GM19035 (cell line): ENCODE measurements at regions not wholly inside any gene's neighbourhood (a gene's known extent, or its start where the extent isn't known, plus 50 kb on each side); places are given as distances from the start of the nearest gene placed in this dataset.
A peak's percentile ranks its signal among the peaks of the same experiment; 100 is the strongest.

Source experiments
- ATAC-seq: cut with Tn5 transposase; IDR thresholded peaks from one replicate; pipeline ENCODE4 v1.9.1; 2021; ENCODE audit not compliant: unreplicated experiment

DNA sequence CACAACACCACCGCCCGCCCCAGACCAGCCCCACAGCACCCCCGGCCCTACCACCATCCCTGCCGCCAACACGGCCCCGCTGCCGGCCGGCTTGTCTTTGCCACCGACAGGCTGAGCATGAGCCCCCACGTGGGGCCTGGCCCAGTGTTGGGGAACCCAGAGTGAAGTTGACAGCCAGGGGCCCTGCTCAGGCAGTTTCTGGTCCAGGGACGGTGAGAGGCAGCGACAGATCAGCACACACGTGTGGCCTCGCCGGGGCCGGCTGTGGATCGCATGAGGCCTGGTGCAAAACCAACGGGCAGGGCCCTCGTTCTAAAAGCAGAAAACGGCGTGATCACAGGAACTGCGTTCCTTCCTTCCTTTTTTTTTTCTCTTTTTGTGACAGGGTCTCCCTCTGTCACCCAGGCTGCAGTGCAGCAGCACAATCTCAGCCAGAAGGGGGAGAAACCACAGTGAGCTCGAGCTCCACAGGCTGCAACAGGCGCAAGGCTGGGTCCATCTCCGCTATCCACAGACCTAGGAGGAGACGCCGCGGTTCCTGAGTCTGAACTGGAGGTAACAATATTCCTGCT, 50.5 kb upstream of the FBRSL1 start:
- ATAC-seq = no peak

DNA sequence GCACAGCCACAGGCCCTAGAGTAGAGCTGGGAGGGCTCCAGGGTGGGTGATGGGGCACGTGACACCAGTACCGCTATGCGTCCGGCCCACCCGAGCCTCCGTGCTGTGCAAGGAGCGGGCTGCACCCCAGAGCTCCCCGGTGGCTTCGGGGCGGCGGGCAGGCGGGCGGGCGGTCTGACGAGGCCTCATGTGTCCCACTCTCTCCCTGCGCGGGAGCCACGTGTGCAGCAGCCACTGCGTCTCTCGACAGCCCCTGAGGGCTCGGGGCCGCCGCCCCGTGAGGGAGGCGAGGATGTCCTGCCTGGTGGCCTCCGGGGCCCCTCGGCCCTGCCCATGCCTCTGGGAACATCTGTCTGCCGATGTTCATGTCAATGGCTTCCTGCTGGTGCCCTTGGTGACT, 51.2 kb upstream of the FBRSL1 start:
- no peak for ATAC-seq

DNA sequence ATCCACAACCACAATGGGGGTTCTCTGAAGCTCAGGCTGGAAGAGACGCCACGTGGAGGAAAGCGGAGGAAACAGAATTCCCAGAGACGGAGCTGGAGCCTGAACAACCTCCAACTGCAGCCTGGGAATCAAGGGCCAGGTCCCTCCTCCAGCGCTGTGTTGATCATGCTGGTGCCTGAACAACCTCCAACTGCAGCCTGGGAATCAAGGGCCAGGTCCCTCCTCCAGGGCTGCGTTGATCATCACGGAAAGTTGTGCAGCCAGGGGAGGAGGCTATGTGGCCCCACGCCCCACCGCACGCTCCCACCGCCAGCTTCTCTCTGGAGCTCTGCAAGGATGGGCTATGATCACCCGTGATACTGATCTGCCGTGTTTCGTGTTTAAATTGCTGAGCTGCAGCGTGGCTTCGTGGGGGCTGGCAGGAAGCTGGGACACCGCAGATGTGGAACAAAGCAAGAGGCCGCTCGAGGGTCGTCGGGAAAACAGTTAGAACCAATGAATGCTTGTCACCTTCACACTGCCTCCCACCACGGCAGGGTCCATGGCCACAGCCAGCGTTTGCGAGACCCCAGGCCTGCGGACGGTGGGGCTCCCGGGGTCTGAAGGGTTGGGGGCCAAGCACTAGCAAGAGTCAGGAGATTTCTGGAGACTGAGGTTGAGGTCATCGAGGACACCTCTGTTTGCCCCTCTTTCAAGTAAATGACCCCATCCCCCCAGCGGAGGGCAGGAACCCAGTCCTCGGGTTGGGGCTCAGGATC, 51.8 kb upstream of the FBRSL1 start:
- ATAC-seq = no peak

DNA sequence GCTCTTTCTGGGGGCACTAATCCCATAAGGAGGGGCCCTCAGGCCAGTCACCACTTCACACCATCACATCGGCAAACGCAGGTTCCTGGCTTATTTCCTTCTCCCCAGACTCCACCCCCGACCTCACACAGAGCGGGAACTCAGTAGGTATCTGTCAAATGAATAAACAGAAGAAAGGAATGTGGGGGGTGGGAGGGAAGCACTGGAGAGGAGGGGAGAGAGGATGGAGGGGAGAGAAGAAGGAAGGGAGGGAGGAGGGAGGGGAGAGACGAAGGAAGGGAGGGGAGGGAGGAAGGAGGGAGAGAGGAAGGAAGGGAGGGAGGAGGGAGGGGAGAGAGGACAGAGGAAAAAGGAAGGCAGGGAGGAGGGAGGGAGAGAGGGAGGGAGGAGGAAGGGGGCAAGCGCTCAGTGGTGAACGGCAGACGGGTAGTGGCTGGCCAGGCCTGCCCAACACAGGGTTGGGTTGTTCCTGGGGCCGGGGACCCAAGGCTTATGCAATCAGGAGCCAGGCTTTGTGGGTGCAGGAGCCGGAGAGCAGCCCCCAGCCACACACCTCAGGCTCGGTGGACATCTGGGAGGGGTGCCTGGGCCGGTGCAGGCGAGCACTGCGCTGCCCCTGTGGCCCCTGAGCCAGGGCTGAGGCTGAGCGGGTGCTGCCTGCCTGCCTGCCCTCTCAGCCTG, 52.6 kb upstream of the FBRSL1 start:
- ATAC-seq = no peak

DNA sequence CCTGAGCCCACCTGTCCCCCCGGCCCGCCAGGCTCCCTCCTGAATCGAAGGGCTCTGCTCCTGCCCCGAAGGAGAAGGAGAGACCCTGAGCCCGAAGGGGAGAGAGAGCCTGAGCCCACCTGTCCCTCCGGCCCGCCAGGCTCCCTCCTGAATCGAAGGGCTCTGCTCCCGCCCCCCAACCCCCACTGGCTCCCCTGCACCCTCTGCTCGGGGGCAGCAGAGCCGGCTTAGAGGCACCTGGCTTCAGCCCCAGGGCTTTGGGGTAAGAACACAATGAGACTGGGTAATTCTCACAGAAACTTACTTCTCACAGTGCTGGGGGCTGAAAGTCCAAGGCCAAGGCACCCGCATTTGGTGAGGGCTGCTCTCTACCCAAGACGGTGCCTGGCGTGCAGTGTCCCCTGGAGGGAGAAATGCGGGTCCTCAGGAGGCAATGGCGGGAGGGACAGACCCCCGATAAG, 53.1 kb upstream of the FBRSL1 start:
- no peak for ATAC-seq

DNA sequence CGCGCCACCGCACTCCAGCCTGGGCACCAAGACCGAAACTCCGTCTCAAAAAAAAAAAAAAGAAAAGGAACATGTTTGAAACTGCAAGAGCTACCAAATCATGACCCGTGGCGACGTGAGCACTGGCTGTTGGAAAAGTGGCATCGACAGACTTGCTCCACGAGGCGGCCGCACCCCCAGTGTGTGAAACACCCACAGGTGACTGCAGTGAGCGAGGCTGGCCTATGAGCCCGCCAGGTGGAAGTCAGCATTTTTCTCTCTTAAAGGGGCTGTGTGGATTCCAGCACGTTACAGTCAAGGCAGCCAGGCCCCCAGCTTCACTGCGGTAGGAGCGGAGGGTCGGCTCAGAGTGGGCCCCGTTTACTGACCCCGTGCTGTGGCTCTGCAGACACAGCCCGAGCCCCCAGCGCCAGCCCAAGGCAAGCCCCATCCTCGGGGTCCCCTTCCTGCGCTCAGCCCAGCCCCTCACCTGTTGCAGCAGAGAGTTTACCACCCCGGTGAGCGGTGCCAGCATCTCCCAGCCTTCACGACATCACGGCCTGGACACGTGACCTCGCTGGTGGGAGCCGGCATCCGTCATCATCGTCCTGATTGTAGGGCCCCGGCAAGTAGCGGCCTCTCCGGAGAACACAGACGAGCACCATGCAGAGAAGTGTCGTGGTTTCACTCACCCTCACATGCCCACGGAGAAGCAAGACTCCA, 54.3 kb upstream of the FBRSL1 start:
- ATAC-seq = no peak

DNA sequence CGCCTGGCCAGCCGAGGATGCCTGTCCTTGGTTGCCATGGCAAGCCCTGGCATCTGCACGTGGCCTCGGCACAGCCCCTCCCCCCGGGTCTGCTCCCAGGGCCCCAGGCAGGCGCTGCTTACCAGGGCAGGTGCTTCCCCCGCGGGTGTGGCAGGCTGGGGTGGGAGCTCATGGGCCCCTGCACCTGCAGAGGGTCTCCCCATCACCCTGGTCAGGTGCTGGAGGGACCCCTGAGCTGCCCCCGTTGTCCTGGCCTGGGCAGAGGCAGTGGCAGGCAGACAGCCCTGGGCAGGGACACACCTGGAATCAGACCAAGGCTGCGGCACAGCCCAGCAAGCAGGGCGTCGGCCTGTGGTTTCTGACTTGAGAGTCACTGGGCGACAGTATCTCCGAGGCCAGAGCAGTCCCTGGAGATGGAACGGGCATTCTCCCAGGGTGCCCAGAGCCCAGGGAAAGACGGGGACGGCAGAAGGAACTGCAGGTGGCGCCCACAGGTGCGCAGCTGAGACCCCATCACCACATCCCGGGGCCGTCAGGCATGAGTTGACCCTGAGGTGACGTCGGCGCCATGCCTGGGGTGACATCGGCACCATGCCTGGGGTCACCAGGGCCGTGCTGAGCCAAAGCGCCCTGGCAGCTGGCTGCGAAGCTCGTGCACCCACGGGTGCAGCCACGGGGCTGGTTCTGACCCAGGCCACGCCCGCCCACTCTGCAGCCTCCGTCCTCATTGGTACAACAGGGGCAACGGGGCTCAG, 56.1 kb upstream of the FBRSL1 start:
- no peak for ATAC-seq

DNA sequence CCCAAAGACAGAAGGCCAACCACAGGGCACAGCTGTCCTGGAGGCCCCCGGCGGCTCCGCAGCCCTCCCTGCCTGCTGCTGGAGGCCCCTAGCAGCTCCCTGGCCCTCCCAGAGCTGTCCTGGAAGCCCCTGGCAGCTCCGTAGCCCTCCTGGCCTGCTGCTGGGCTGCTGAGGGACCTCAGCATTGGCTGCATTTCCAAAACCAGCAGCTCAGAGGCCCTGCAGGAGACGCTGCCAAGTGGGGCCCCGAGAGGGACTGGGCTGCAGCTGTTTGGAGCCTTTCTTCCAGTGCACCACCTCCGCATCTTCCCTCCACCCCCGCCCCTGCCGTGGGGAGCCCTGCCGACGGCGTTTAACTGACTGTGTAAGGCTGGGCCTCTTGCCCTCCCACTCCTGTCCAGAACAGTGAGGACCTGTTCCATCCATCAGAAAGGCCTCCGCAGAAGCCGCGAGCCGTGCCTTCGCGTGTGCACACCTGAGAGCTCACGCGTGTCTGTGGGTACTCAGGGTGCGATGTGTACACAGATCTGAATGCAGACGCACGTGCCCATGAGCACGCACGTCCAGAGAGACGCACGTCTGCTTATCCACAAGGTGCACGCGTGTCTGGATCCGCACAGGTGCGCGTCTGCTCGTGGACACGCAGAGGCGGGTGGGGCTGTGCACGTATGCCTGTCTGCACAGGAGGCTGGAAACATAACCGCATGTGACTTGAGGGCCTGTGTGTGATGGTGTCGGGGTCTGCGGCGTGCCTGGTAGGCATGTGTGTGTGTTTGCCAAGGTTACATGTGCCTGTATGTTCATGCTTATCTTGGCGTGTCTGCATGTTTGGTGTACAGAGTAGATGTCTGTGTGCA, 57.0 kb upstream of the FBRSL1 start:
- no peak for ATAC-seq

DNA sequence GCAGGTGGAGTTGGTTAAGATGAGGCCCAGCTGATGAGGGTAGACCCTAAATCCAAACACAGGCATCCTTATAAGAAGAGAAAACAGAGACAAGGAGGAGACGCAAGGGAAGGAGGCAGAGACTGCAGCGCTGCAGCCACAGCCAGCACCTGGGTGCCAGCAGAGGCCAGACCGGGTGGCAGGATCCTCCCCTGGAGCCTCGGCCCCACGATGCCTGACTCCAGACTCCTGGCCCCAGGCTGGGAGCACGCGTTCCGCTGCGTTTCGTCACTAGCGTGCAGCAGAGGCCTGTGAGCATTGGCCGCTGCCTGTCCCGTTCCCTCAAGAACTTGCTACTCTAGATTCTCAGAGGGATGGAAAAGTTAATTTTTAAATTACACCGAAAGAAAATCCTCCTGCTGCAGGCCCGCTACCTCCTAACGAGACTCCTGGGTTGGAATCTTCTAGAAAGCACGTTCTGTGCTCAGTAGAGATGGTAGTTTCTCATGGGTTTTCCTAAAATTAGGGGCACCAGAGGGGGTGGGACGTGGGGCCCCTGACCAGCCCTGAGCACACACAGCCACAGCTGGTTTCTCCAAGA, 57.7 kb upstream of the FBRSL1 start:
- ATAC-seq = no peak

DNA sequence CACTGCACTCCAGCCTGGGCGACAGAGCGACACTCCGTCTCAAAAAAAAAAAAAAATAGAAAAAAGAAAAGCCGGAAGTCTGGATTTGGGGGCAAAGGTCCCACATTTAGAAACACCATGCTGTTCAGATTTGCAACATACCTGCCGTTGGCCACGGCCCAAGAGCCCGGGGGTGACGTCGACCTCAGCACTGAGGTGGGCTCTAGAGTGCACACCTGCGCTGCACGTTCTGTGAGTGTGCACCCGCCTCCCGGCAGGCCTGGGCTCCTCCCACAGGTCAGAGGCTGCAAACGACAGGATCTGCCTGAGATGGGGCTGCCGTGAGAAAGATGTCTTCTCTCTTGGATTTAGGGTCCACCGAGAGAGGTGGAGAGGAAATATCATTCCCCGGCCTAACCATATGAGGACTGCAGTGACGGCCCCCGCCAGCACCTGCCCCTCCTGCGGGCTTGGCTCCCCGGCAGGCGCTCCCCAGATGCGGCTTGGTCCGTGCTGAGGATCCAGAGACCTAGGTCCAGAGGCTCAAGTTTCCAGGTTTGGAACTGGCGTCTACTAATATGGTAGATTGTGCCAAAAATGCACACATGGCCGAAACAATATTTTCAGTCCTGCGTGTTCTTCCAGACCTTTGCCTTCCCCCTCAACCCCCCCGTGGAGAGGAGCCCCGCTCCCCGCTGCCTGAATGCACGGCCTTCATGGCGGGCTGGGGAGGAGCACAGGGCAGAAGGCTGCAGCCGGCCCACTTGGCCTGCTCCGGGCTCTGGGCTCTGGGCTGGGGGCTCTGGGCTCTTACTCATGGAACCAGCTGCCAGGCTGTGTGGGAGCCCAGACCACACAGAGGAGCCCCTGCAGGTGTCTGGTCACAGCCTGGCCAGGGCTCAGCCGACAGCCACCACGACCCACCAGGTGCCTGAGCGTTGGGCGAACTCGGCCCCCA, 58.8 kb upstream of the FBRSL1 start:
- no peak for ATAC-seq

DNA sequence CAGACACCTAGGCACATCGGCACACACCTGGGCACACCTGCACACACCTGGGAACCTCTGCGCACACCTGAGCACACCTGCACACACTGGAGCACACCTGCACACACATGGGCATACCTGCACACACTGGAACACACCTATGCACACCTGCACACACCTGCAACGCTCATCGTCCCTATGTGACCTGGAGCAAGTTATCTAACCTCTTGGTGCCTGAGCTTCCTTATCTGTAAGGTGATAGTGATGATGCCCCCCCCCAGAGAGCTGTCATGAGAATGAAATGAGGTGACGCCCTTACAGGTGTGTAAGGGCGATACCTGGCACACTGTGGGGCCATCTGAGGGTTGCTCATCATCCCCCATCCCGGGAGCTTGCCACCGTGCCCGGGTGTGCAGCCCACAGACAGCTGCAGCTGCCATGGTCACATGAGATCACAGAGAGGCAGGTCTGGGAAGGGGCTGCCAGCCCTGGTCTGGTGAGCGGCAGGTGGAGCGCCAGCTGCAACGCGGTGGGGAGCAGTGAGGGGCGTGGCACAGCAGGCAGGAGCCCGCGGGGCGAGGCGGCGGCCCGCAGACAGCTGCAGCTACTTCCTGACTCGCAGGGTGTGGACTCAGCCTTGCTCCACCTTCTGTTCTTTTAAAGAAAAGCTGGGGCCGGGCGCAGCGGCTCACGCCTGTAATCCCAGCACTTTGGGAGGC, 59.9 kb upstream of the FBRSL1 start:
- ATAC-seq = peak; percentile 71

DNA sequence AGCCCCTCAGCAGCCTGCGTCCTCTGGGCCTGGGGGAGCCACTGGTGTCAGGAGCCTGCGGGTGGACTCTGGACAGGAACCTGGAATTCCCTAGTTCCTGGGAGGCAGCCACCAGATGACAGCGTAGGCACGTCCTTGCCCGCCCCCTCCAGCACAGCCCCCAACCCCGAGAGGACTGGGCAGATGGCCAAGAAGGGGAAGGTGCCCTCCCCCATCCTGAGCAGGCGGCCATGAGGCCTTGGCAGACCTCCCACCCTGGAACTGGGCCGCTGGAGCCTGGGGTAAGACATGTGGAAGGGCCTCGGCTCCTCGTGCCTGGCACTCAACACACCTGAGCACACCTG, 60.4 kb upstream of the FBRSL1 start:
- ATAC-seq = no peak

DNA sequence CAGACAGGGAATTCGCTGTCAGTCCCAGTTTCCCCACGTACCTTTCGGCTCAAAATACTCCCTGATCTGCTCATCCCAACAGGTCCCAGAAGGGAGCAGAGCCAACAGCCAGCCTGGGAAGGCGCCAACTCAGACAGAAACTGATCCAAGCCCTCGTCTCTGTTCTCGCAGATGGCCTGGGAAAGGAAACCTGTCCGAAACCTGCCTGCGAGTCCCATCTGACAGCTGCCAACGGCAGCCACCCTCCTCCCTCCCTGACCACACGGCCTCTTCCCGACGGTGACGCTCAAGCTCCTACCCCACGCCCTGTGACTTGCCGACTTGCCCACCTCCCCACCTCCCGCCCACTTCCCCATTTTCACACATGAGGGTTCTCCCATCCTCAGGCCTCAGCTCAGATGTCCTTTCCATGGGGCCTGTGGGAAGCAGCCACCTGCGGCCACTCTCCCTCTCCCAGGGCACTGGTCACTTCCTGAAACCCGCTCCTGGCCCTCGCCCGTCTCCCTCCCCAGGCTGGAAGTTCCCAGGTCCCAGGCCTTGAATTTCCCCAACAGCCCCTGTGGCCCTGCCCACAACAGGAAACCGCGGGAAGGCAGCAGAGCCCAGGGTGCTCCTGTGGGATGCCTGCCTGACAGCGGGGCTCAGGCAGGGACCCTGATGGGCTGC, 60.9 kb upstream of the FBRSL1 start:
- ATAC-seq = no peak

DNA sequence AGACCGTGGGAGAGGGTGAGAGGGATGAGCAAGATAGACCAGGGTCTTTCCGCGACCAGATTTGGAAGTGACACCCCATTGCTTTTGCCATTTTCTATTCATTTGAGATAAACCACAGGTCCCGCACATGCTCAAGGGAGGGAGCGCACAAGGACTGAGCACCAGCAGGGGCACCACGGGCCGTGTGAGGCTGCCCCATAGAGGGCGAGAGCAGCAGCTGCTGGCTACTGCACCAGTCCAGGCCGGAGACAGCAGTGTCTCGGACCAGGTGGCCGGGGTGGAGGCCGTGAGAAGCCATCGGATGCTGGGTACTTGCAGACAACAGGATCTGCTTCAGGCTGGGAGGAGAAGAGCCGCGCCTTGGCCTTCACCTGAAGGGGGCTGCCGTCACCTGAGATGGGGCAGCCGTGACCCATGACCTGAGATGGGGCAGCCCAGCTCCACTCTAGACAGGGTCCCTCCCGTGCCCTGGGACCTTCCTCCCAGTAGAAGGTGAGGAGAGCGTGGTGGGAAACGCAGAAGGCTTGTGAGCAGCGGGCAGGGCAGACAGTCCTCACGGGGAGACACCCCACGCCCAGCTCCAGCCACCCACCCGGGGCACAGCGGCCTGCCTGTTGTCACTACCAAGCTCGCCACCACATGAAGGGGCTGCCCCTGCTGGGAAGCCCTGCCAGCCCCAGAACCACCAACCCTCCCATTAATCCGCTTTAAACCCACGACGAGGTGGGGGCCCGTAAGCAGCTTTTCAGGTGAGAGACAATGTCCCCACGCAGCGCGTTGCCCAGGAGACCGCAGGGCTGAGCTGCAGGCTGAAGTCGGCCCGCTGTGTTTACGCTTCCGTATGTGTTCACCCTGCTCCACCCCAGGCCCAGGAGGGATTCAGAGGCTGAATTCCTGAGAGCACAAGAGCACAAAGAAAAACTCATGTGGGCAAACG, 61.7 kb upstream of the FBRSL1 start:
- ATAC-seq = no peak

DNA sequence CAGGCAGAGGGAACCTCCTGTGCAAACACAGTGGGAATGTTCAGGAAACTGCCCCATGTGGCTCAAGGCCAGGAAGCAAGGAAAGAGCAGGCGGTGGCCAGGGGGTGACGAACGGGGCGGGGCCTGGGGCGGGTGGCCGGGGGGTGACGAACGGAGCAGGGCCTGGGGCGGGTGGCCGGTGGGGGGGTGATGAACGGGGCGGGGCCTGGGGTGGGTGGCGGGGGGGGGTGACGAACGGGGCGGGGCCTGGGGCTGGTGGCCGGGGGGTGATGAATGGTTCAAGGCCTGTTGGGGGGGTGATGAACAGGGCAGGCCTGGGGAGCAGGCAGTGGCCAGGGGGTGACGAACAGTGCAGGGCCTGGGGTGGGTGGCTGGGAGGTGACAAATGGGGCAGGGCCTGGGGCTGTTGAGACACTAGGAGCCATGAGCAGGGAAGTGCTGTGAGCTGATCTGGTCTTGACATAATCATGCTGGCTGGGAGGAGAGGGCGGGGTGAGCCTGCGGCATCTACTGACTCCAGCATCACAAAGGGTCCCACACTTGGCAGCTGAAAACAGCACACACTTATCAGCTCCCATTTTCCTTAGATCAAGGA, 62.7 kb upstream of the FBRSL1 start:
- ATAC-seq = no peak
